ENCODE measurements at regions not wholly inside any gene's neighbourhood (a gene's known extent, or its start where the extent isn't known, plus 50 kb on each side); places are given as distances from the start of the nearest gene placed in this dataset.
"Not testable (repeated sequence)": the region's sequence is repeated elsewhere in the genome, so short reads cannot be mapped to it uniquely, and the experiment has no call there.

GRCh38 chr1:187641463-187641862, 812.7 kb downstream of the PLA2G4A start:
- DNase-seq: peak; percentile 82

DNA sequence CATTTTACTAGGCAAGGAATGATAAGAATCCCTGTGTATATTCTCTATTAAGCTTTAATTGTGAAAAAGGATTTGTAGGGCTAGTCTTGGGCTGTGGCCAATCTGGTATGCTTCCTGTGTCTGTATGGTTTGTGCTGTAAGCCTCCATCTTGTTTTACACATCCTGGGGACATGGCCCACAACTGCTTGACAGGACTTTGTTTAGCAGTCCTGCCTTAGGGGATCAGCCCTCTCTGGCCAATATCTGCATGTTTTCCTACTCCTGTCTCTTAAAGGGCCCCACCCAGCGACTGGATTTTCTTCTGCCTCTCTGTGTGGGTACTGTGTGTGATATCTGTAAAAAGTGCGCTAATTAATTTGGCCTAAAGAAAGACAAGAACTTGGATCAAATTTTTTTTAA, 813.2 kb downstream of the PLA2G4A start:
- DNase-seq: peak; percentile 76

DNA sequence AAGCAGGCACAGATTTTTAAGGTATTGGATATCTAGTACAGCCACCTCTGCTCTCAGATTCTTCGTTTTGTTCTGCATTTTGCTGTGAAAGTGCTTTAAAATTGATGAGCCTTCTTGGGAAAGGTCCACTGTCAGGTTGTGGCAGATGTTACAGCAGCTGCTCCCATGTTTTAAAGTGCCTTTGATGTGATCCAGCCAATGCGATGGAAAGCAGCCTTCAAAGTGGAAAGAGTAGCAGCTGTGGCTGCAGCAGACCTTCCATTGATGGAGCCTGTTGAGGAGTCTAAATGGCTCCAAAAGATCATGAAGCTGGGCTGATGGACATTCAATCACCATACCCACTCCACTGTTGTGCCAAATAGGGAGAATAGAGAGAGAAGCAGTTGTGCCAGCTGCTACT, 816.9 kb downstream of the PLA2G4A start:
- no peak for DNase-seq

GRCh38 chr1:187646536-187647107, 817.9 kb downstream of the PLA2G4A start:
- no peak for DNase-seq

DNA sequence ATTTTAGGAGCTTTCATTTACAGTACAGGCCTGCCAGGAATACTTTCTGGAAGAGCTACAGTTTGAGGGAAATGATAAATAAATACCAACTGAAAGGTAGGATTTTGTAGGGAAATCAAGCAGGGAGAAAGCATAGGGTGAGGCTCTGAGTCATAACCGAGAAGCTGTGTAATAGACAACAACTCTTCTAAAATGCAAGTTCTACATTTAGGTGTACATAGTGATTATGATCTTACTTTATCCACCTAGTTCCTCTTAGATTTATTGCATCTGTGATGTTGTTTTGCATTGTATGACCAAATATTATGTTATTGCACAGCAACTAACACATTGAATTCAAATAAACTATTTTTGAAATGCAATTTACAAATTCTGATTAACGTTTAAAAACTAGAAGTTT, 819.3 kb downstream of the PLA2G4A start:
- no peak for DNase-seq

DNA sequence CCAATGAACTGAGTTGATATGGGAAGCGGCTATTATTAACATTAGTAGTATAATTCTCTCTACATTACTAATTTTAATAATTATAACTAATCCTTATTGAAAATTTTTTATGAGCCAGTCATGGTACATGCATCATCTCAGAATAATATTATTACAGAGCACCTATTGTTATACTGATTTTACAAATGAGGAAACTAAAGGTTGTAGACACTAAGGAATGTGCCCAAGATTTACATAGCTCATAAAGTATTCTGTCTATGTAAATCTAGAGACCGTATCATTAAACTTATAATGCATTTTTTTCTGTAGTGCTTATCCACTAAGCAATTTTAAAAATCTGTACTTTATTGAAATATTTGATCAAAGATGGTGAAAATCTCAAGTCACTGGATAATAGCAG, 825.9 kb downstream of the PLA2G4A start:
- no peak for DNase-seq

DNA sequence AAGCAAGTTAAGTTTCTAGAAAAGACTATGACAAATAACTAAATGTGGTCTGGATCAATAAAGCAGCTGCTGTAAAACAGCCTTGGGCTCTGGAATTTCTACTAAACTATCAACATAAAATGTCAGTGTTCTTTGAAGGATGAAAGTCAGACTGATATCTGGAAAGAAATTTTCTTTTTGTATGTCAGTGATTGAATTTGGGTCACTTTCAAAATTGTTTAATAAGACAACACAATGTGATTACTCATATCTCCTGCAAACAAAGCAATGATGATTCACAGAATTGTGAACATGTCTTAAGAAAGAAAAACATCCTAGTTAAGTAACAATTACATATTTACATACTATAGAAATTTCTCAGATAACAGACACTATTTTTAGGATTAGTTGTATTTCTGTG, 826.4 kb downstream of the PLA2G4A start:
- no peak for DNase-seq

GRCh38 chr1:187665483-187665882, 836.7 kb downstream of the PLA2G4A start:
- DNase-seq: peak; percentile 52

DNA sequence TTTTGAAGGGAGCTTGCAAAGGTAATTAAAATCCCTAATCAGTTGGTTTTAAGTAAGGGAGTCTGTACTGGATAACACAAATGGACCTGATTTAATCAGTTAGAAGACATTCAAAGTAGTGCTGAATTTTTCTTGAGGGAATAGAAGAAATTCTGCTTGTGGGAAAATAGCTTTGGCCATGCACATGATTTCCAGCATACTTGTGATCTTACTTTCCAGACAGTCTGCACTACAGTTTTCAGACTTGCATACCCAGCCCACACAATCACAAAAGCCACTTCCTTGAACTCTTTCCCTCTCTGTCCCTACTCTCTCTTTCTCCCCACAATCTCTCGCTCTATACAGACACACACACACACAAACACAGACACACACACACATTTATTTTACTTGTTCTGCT, 852.1 kb downstream of the PLA2G4A start:
- peak; percentile 62 for DNase-seq

GRCh38 chr1:187682112-187682511, 853.4 kb downstream of the PLA2G4A start:
- DNase-seq: no peak

DNA sequence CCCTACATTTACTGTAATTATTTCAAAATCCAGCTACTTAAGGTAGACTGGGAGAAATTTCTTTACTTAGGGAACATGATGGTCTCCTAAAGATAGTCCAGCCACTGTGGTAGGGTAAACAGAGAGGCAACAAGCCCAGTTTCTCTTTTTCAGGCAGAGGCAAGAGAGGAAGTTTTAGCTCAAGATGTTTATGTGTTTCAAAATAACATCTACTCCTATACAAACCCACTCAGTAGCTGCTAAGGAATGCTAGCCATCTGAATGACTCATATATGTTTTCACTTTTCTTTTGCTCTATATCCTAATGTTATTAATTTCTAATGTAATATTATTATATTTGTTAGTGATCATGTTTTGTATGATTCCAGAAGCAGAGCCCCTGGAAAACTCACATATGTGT, 856.6 kb downstream of the PLA2G4A start:
- no peak for DNase-seq

GRCh38 chr1:187689129-187689528, 860.4 kb downstream of the PLA2G4A start:
- no peak for DNase-seq

DNA sequence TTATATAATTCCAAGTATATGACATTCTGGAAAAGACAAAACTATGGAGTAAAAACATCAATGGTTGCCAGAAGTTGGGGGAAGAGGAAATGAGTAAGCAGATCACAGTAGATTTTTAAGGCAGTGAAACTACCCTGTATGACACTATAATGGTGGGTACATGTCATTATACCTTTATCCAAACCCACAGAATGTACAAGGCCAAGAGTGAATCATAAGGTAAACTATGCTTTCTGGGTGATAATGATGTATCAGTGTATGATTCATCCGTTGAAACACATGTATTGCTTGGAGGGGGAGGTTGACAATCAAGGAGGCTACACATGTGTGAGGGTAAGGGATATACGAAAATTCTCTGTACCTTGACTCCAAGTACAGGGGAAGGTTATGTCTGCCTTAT, 862.7 kb downstream of the PLA2G4A start:
- DNase-seq: no peak

DNA sequence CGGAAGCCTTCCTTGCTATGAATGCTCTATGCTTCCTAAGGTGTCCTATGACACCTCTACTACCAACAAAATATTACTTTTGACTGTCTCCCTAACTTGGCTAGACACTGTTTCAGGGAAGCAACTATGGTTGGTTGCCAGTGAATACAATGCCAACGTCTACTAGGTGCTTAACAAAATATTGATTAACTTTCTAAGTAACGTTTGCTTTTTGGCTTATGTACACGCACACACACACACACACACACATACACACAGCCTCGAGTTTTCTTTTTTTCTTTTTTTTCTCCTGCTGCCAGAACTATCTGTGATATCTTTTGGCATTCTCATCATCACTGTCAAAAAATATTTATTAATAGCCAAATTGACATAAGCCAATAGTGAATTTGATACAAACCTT, 864.0 kb downstream of the PLA2G4A start:
- no peak for DNase-seq

DNA sequence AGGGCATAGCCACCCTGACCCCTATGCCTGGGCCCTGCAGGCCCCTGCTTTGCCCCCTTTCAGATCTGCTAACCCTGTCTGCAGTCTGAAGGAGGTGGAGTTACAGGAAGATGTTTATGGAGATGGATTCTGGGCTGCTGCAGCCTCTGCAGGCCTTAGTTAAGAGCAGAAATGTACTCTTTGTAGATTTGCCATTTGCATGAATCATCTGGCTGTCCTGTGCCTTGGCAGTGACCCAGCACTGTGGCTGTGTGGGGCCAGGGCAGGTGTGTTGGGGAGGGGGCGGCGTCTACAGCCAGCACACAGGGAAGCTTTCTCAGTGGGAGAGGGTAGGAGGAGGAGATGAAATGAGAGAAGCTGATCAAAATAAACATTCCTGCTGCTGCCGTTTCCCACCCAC, 867.3 kb downstream of the PLA2G4A start:
- no peak for DNase-seq

GRCh38 chr1:187703138-187704130, 874.7 kb downstream of the PLA2G4A start:
- DNase-seq: not testable (repeated sequence)

- DNase-seq: no peak
These were observed 885.7 kb downstream of the PLA2G4A start for GRCh38 chr1:187714470-187714869.

GRCh38 chr1:187715483-187715882, 886.7 kb downstream of the PLA2G4A start:
- DNase-seq: no peak

DNA sequence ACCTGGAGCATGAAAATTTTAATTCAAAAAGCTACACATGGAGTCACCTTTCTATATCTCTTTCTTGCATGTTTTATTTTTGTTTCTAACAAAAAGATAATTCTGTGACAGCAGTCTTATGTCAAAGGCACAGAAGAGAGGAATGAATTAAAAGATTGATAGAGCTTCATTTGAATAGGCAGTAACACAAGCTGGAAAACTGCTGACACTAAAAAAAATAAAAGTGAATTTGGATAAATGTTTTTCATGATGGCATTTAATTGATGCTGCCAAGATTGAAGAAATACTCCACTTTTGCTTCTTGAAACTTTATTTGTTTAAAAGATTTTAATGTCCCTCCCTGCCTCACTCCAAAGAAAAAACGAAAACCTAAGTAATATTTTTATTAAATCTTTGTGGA, 887.4 kb downstream of the PLA2G4A start:
- DNase-seq: no peak

DNA sequence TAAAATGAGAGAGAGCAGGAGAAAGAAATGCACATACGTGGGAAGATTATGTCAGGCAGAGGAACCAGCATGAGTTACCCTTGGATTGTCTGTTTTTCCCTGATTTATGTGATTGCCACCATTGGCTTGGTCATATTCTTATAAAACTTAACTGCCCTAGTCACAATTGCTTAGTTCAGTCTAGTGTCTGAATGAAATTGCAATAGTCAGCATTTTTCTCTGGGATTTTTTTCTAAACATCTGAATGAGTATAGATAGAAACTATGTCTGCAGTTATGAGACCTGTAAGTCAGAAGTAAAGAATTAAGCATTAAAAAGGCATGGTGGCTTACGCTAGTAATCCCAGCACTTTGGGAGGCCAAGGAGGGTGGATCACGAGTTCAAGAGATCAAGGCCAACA, 889.8 kb downstream of the PLA2G4A start:
- DNase-seq: no peak

DNA sequence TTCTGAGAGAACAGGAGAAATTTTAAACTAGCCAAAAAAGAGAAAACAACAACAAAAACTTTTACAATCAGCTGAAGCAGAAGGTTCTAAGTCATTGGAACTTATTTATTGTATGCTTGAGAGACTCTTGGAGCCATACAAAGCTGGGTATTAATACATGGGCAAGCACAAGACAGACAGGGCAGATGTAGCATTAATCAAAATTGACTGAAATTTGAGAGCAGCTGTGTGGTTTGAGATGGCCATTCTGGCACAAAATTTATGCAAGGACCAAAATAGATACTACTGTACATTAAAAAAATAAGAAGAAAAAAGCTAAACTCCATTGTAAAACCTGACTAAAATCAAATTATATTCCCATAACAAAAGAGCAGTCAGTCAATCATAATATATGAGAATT, 892.5 kb downstream of the PLA2G4A start:
- DNase-seq: no peak

GRCh38 chr1:187725216-187725615, 896.5 kb downstream of the PLA2G4A start:
- DNase-seq: no peak

DNA sequence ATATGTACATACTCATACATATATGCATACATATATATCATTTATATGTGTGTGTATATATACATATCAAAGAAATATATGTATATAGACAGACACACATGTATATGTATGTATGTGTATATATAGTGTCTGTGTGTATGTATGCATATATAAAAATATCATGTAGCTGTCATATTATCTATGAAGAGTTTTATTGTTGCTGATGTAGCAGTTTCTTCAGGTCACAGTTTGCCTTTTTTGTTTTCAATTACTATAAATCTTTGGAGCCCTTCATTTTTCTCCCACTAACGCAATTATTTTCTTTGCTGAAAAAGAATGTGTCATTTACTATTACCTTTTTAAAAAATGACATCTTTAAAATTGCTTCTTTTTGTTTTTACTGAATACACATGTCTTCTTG, 904.5 kb downstream of the PLA2G4A start:
- DNase-seq: no peak

DNA sequence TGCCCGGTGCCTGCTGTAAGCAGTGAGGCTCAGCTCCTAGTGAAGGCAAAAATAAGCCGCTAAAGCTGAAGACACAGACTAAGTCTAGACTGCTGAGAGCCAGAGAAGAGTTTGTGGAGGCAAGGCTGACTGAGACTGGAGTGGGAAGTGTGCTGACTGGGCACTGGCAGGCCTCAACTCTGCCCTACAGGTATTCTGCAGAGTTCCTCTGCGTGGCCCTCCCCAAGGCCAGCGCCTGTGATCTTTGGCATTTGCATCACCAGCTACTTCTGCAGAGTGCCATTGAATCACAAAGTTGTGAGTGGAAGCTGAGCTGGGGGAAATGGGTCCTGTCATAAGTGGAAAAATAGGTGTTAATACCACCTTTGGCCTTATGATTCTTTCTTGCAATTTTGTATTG, 905.7 kb downstream of the PLA2G4A start:
- peak; percentile 61 for DNase-seq

- DNase-seq: no peak
These were observed 915.9 kb downstream of the PLA2G4A start for GRCh38 chr1:187744665-187745064.

All from islet precursor cell (in vitro differentiated cells).